ENCODE measurements at regions not wholly inside any gene's neighbourhood (a gene's known extent, or its start where the extent isn't known, plus 50 kb on each side); places are given as distances from the start of the nearest gene placed in this dataset.

DNA sequence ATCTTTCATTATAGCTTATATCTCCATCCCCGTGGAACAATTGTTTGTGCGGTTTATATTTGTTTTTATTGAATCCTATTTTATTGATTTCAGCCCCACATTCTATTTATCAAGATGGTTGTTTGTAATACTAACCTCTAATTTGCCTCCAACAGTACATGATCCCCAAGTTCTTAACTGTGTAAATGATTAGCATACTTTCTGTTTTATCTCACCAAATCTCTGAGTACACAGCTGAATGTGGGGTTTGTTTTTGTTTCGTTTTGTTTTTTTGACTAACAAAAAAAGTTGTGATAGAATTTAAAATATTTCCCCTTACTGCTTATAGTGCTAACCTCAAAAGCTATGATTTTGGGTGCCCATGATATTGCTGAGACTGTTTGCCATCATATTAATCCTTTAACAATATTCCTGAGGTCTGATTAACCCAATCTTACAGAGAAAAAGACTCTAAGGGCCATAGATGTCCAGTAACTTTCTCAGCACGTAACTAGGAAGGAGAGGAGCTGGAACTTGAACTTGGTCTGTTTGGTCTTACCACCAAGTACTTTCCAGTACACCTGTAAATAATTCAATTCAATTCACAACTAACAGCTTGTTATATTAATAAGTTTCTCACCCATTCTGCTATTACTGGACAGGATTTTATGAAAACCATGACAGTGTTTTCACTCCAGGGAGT is 789.8 kb downstream of the TUSC7 start:
- H2AFZ ChIP-seq: no peak overlapping the region
- H3K27me3 ChIP-seq (ENCODE audit: insufficient read depth): no peaks in the 10 kb centered on the region
- H3K9me3 Mint-ChIP-seq: no peaks in the 10 kb centered on the region
- no peaks in the 10 kb centered on the region for H3K36me3 Mint-ChIP-seq (ENCODE audit: low read depth)
- no peak for ATAC-seq
- TF ChIP-seq POLR2AphosphoS5 (IDR thresholded peaks at IDR 0.05; ENCODE audit: low read depth) (no peak), EZH2phosphoT487 (IDR thresholded peaks at IDR 0.05; ENCODE audit: unreplicated experiment) (no peak), ZNF331 (CRISPR knock-in tag; IDR thresholded peaks at IDR 0.05; ENCODE audit: low read depth) (no peak), STAT1 (IDR thresholded peaks at IDR 0.05; ENCODE audit: unreplicated experiment) (no peak), JUNB (IDR thresholded peaks at IDR 0.05; ENCODE audit: unreplicated experiment) (no peak), ZNF114 (CRISPR knock-in tag; IDR thresholded peaks at IDR 0.05) (no peak), CREB1 (CRISPR knock-in tag; IDR thresholded peaks at IDR 0.05; ENCODE audit: low read depth) (no peak), NANOG (IDR thresholded peaks at IDR 0.05; ENCODE audit: borderline replicate concordance) (no peak), EZH2 (IDR thresholded peaks at IDR 0.05; ENCODE audit: low read depth, unreplicated experiment) (no peak)
- TF ChIP-seq, protein P1, sequence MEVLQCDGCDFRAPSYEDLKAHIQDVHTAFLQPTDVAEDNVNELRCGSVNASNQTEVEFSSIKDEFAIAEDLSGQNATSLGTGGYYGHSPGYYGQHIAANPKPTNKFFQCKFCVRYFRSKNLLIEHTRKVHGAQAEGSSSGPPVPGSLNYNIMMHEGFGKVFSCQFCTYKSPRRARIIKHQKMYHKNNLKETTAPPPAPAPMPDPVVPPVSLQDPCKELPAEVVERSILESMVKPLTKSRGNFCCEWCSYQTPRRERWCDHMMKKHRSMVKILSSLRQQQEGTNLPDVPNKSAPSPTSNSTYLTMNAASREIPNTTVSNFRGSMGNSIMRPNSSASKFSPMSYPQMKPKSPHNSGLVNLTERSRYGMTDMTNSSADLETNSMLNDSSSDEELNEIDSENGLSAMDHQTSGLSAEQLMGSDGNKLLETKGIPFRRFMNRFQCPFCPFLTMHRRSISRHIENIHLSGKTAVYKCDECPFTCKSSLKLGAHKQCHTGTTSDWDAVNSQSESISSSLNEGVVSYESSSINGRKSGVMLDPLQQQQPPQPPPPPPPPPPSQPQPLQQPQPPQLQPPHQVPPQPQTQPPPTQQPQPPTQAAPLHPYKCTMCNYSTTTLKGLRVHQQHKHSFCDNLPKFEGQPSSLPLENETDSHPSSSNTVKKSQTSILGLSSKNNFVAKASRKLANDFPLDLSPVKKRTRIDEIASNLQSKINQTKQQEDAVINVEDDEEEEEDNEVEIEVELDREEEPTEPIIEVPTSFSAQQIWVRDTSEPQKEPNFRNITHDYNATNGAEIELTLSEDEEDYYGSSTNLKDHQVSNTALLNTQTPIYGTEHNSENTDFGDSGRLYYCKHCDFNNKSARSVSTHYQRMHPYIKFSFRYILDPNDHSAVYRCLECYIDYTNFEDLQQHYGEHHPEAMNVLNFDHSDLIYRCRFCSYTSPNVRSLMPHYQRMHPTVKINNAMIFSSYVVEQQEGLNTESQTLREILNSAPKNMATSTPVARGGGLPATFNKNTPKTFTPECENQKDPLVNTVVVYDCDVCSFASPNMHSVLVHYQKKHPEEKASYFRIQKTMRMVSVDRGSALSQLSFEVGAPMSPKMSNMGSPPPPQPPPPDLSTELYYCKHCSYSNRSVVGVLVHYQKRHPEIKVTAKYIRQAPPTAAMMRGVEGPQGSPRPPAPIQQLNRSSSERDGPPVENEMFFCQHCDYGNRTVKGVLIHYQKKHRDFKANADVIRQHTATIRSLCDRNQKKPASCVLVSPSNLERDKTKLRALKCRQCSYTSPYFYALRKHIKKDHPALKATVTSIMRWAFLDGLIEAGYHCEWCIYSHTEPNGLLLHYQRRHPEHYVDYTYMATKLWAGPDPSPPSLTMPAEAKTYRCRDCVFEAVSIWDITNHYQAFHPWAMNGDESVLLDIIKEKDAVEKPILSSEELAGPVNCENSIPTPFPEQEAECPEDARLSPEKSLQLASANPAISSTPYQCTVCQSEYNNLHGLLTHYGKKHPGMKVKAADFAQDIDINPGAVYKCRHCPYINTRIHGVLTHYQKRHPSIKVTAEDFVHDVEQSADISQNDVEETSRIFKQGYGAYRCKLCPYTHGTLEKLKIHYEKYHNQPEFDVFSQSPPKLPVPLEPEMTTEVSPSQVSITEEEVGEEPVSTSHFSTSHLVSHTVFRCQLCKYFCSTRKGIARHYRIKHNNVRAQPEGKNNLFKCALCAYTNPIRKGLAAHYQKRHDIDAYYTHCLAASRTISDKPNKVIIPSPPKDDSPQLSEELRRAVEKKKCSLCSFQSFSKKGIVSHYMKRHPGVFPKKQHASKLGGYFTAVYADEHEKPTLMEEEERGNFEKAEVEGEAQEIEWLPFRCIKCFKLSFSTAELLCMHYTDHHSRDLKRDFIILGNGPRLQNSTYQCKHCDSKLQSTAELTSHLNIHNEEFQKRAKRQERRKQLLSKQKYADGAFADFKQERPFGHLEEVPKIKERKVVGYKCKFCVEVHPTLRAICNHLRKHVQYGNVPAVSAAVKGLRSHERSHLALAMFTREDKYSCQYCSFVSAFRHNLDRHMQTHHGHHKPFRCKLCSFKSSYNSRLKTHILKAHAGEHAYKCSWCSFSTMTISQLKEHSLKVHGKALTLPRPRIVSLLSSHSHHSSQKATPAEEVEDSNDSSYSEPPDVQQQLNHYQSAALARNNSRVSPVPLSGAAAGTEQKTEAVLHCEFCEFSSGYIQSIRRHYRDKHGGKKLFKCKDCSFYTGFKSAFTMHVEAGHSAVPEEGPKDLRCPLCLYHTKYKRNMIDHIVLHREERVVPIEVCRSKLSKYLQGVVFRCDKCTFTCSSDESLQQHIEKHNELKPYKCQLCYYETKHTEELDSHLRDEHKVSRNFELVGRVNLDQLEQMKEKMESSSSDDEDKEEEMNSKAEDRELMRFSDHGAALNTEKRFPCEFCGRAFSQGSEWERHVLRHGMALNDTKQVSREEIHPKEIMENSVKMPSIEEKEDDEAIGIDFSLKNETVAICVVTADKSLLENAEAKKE (CRISPR knock-in tag; IDR thresholded peaks at IDR 0.05): no peak
- TF ChIP-seq, protein P2, sequence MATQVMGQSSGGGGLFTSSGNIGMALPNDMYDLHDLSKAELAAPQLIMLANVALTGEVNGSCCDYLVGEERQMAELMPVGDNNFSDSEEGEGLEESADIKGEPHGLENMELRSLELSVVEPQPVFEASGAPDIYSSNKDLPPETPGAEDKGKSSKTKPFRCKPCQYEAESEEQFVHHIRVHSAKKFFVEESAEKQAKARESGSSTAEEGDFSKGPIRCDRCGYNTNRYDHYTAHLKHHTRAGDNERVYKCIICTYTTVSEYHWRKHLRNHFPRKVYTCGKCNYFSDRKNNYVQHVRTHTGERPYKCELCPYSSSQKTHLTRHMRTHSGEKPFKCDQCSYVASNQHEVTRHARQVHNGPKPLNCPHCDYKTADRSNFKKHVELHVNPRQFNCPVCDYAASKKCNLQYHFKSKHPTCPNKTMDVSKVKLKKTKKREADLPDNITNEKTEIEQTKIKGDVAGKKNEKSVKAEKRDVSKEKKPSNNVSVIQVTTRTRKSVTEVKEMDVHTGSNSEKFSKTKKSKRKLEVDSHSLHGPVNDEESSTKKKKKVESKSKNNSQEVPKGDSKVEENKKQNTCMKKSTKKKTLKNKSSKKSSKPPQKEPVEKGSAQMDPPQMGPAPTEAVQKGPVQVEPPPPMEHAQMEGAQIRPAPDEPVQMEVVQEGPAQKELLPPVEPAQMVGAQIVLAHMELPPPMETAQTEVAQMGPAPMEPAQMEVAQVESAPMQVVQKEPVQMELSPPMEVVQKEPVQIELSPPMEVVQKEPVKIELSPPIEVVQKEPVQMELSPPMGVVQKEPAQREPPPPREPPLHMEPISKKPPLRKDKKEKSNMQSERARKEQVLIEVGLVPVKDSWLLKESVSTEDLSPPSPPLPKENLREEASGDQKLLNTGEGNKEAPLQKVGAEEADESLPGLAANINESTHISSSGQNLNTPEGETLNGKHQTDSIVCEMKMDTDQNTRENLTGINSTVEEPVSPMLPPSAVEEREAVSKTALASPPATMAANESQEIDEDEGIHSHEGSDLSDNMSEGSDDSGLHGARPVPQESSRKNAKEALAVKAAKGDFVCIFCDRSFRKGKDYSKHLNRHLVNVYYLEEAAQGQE (IDR thresholded peaks at IDR 0.05; ENCODE audit: unreplicated experiment): no peak
- TF ChIP-seq, protein P3, sequence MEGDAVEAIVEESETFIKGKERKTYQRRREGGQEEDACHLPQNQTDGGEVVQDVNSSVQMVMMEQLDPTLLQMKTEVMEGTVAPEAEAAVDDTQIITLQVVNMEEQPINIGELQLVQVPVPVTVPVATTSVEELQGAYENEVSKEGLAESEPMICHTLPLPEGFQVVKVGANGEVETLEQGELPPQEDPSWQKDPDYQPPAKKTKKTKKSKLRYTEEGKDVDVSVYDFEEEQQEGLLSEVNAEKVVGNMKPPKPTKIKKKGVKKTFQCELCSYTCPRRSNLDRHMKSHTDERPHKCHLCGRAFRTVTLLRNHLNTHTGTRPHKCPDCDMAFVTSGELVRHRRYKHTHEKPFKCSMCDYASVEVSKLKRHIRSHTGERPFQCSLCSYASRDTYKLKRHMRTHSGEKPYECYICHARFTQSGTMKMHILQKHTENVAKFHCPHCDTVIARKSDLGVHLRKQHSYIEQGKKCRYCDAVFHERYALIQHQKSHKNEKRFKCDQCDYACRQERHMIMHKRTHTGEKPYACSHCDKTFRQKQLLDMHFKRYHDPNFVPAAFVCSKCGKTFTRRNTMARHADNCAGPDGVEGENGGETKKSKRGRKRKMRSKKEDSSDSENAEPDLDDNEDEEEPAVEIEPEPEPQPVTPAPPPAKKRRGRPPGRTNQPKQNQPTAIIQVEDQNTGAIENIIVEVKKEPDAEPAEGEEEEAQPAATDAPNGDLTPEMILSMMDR (conservative IDR thresholded peaks at IDR 0.05; ENCODE audit: low read depth in 2 of 2): no peak
- TF ChIP-seq, protein P4, sequence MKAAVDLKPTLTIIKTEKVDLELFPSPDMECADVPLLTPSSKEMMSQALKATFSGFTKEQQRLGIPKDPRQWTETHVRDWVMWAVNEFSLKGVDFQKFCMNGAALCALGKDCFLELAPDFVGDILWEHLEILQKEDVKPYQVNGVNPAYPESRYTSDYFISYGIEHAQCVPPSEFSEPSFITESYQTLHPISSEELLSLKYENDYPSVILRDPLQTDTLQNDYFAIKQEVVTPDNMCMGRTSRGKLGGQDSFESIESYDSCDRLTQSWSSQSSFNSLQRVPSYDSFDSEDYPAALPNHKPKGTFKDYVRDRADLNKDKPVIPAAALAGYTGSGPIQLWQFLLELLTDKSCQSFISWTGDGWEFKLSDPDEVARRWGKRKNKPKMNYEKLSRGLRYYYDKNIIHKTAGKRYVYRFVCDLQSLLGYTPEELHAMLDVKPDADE (IDR thresholded peaks at IDR 0.05): no peak
- no peaks in the 10 kb centered on the region for H3K4me1 Mint-ChIP-seq
- no peaks in the 10 kb centered on the region for H3K4me1 ChIP-seq (ENCODE audit: insufficient read depth)
- H3K79me2 ChIP-seq (replicated peaks; ENCODE audit: insufficient read depth): no peaks in the 10 kb centered on the region
- H4K20me1 ChIP-seq (replicated peaks; ENCODE audit: insufficient read depth): no peaks in the 10 kb centered on the region
- no peak for DNase-seq (ENCODE audit: low spot score)
- H3F3A ChIP-seq (replicated peaks; ENCODE audit: low read depth): no peaks in the 10 kb centered on the region
- H3K9me2 ChIP-seq (ENCODE audit: insufficient read depth): no peaks in the 10 kb centered on the region
- H3K27ac ChIP-seq (ENCODE audit: low read depth): no peak overlapping the region
- H3K36me3 ChIP-seq (ENCODE audit: insufficient read depth): no peaks in the 10 kb centered on the region
- H3K4me3 Mint-ChIP-seq: no peak overlapping the region
- no peak overlapping the region for H3K27ac Mint-ChIP-seq
- no peak overlapping the region for H3K4me3 ChIP-seq
- H3K4me2 ChIP-seq: no peak overlapping the region
- H3K27me3 Mint-ChIP-seq (ENCODE audit: insufficient read depth, low read depth, poor library complexity): peaks cover 1% of the 10 kb centered on the region

Measured in GM23338 (cell line).